H9 (cell line): ENCODE measurements at regions not wholly inside any gene's neighbourhood (a gene's known extent, or its start where the extent isn't known, plus 50 kb on each side); places are given as distances from the start of the nearest gene placed in this dataset.

Experiments used
- DNase-seq: peaks from one replicate; pipeline ENCODE4 v3.0.0-alpha.2; 2017
- H2AFZ ChIP-seq: one replicate; pipeline ENCODE4 v1.6.1; 2013; ENCODE audit warnings: mild to moderate bottlenecking, low read length, control low read depth, moderate library complexity
- H2AK5ac ChIP-seq: 2 replicates; pipeline ENCODE4 v1.6.1; 2013; ENCODE audit warnings: low read length, control low read depth, mixed read lengths; ENCODE audit not compliant: insufficient read length
- H2BK120ac ChIP-seq: one replicate; pipeline ENCODE4 v1.6.1; 2013; ENCODE audit warnings: low read depth, mild to moderate bottlenecking, low read length, control low read depth, inconsistent platforms; ENCODE audit not compliant: poor library complexity, severe bottlenecking
- H2BK12ac ChIP-seq: 2 replicates; pipeline ENCODE4 v1.6.1; 2013; ENCODE audit warnings: low read length, control low read depth, mixed read lengths, low read depth; ENCODE audit not compliant: insufficient read length
- H2BK15ac ChIP-seq: 2 replicates; pipeline ENCODE4 v1.6.1; 2013; ENCODE audit warnings: low read depth, low read length, control low read depth
- H2BK20ac ChIP-seq: one replicate; pipeline ENCODE4 v1.6.1; 2013; ENCODE audit warnings: low read depth, mild to moderate bottlenecking, low read length, control low read depth, inconsistent platforms; ENCODE audit not compliant: poor library complexity, severe bottlenecking
- H2BK5ac ChIP-seq: 2 replicates; pipeline ENCODE4 v1.6.1; 2013; ENCODE audit warnings: low read length, control low read depth, mixed read lengths; ENCODE audit not compliant: insufficient read length
- H3K14ac ChIP-seq: 2 replicates; pipeline ENCODE4 v1.6.1; 2013; ENCODE audit warnings: low read length, control low read depth; ENCODE audit not compliant: insufficient read depth
- H3K18ac ChIP-seq: 2 replicates; pipeline ENCODE4 v1.6.1; 2013; ENCODE audit warnings: low read depth, mild to moderate bottlenecking, mixed read lengths, low read length, control low read depth; ENCODE audit not compliant: insufficient read length
- H3K23ac ChIP-seq: 2 replicates; pipeline ENCODE4 v1.6.1; 2013; ENCODE audit warnings: low read length, control low read depth, mixed read lengths, low read depth; ENCODE audit not compliant: insufficient read length
- H3K23me2 ChIP-seq: 2 replicates; pipeline ENCODE4 v1.6.1; 2013; ENCODE audit warnings: low read depth, mild to moderate bottlenecking, mixed read lengths, low read length, control low read depth; ENCODE audit not compliant: insufficient read length, poor library complexity, severe bottlenecking
- H3K27ac ChIP-seq: 2 replicates; pipeline ENCODE4 v1.5.1; 2013; ENCODE audit warnings: low read length, control low read depth, mixed read lengths, low read depth; ENCODE audit not compliant: insufficient read length
- H3K27me3 ChIP-seq: 2 replicates; pipeline ENCODE4 v1.6.1; 2013; ENCODE audit warnings: low read length, control low read depth, inconsistent platforms; ENCODE audit not compliant: insufficient read depth
- H3K4ac ChIP-seq: 2 replicates; pipeline ENCODE4 v1.6.1; 2013; ENCODE audit warnings: low read depth, mild to moderate bottlenecking, control low read depth, inconsistent platforms, low read length, moderate library complexity
- H3K4me1 ChIP-seq: 2 replicates; pipeline ENCODE4 v1.6.1; 2013; ENCODE audit warnings: low read length, control low read depth, inconsistent platforms; ENCODE audit not compliant: insufficient read depth
- H3K4me2 ChIP-seq: 2 replicates; pipeline ENCODE4 v1.6.1; 2013; ENCODE audit warnings: low read length, control low read depth, mixed read lengths; ENCODE audit not compliant: insufficient read length, insufficient read depth
- H3K56ac ChIP-seq: 2 replicates; pipeline ENCODE4 v1.6.1; 2013; ENCODE audit warnings: low read depth, mild to moderate bottlenecking, mixed read lengths, low read length, control low read depth; ENCODE audit not compliant: insufficient read length
- H3K79me1 ChIP-seq: 2 replicates; pipeline ENCODE4 v1.6.1; 2013; ENCODE audit warnings: low read depth, mild to moderate bottlenecking, moderate library complexity, low read length, control low read depth, inconsistent platforms; ENCODE audit not compliant: insufficient read depth, poor library complexity, severe bottlenecking
- H3K79me2 ChIP-seq: 2 replicates; pipeline ENCODE4 v1.6.1; 2013; ENCODE audit warnings: low read length, control low read depth, inconsistent platforms; ENCODE audit not compliant: insufficient read depth
- H3K9ac ChIP-seq: 2 replicates; pipeline ENCODE4 v1.6.1; 2013; ENCODE audit warnings: low read length, control low read depth, mixed read lengths; ENCODE audit not compliant: insufficient read length; ENCODE audit errors: extremely low read depth
- H3K9me3 ChIP-seq: one replicate; pipeline ENCODE4 v1.6.1; 2013; ENCODE audit warnings: low read depth, low read length, inconsistent platforms; ENCODE audit not compliant: control insufficient read depth
- H3T11ph ChIP-seq: one replicate; pipeline ENCODE4 v1.6.1; 2013; ENCODE audit warnings: mild to moderate bottlenecking, low read length, control low read depth, inconsistent platforms
- H4K20me1 ChIP-seq: one replicate; pipeline ENCODE4 v1.6.1; 2013; ENCODE audit not compliant: control insufficient read depth, insufficient read length, insufficient read depth
- H4K5ac ChIP-seq: 2 replicates; pipeline ENCODE4 v1.6.1; 2013; ENCODE audit warnings: low read depth, mild to moderate bottlenecking, mixed read lengths, low read length, control low read depth; ENCODE audit not compliant: insufficient read length
- H4K8ac ChIP-seq: replicated peaks from 2 replicates; pipeline ENCODE4 v1.6.1; 2013; ENCODE audit warnings: low read length, control low read depth, mixed read lengths, low read depth; ENCODE audit not compliant: insufficient read length
- H4K91ac ChIP-seq: 2 replicates; pipeline ENCODE4 v1.6.1; 2013; ENCODE audit warnings: low read depth, mild to moderate bottlenecking, moderate library complexity, mixed read lengths, low read length, control low read depth; ENCODE audit not compliant: insufficient read length
- H3K27ac Mint-ChIP-seq, 3 experiments: 2 replicates in 2 of 3; 3 replicates in 1 of 3; pipeline ENCODE4 v1.8.0; 2020 to 2021; ENCODE audit warnings: mixed read lengths in 3 of 3, mild to moderate bottlenecking in 1 of 3, moderate library complexity in 1 of 3
- H3K27me3 Mint-ChIP-seq: 2 replicates; pipeline ENCODE4 v1.8.0; 2021; ENCODE audit warnings: low read depth, mild to moderate bottlenecking, moderate library complexity, mixed read lengths
- H3K36me3 Mint-ChIP-seq, 3 experiments: 2 replicates in 2 of 3; 3 replicates in 1 of 3; pipeline ENCODE4 v1.8.0; 2020 to 2021; ENCODE audit warnings: low read depth in 3 of 3, mixed read lengths in 3 of 3; ENCODE audit not compliant: insufficient read depth in 1 of 3
- H3K4me1 Mint-ChIP-seq, 2 experiments: 2 replicates each; pipeline ENCODE4 v1.8.0; 2020; ENCODE audit warnings: mixed read lengths in 2 of 2
- H3K4me3 Mint-ChIP-seq, 2 experiments: 2 replicates in 1 of 2; 3 replicates in 1 of 2; pipeline ENCODE4 v1.8.0; 2020 to 2021; ENCODE audit warnings: mild to moderate bottlenecking in 2 of 2, mixed read lengths in 2 of 2, moderate library complexity in 1 of 2
- H3K9me3 Mint-ChIP-seq, 2 experiments: 2 replicates in 1 of 2; 3 replicates in 1 of 2; pipeline ENCODE4 v1.8.0; 2020; ENCODE audit warnings: mild to moderate bottlenecking in 2 of 2, mixed read lengths in 2 of 2, moderate library complexity in 1 of 2
- WGBS: extraction: QIAGEN DNeasy Blood & Tissue Kit; methylation state at CpG from one replicate; pipeline ENCODE4 v1.1.7; 2013; ENCODE audit warnings: missing lambda C conversion rate, low lambda C conversion rate, mixed read lengths; ENCODE audit not compliant: insufficient read length; ENCODE audit errors: extremely low coverage; 5-methylcytosine and 5-hydroxymethylcytosine counted together
- TF ChIP-seq, protein P1 (sequence below): fragments of 200-600 bp; sonication (generic); conservative IDR thresholded peaks from 3 replicates; pipeline ENCODE4 v1.8.0; 2021; ENCODE audit warnings: antibody characterized with exemption, mild to moderate bottlenecking

DNA sequence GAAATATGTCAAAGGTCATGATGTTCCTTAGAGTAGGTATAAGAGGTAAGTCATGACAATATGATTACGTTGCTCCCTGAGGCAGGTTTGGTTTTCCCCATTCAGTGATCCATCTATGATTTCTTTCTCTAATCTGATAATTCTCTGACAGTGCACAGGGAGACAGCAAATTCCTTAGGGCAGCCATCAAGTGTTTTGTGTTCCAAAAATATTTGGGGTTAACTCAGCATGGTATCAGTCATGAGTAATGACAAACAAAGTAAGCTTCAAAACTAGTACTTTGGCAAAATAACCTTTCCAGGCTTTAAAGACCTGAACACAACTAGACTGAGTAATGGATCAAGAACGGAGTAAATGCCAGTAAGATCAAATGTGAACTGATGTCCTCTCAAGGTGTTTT lies 55.3 kb upstream of the SPATA31E1 start:
- Mint-ChIP-seq H3K27me3 (no peaks in the 10 kb centered on the region), H3K9me3 (no peaks in the 10 kb centered on the region), H3K36me3 (no peaks in the 10 kb centered on the region), H3K4me3 (no peak overlapping the region), H3K4me1 (peaks cover 14 to 15% of the 10 kb centered on the region in 2 experiments), H3K27ac (no peak overlapping the region)
- no peak overlapping the region for H2BK15ac ChIP-seq
- H3K23me2 ChIP-seq: no peaks in the 10 kb centered on the region
- no peak overlapping the region for H2AK5ac ChIP-seq
- no peak for DNase-seq
- H3K9ac ChIP-seq: no peak overlapping the region
- H3K79me1 ChIP-seq: no peaks in the 10 kb centered on the region
- H4K5ac ChIP-seq: no peak overlapping the region
- H3K4ac ChIP-seq: no peak overlapping the region
- no peak overlapping the region for H3K18ac ChIP-seq
- no peak overlapping the region for H2BK5ac ChIP-seq
- no CpG with 5 or more reads among the region's 2 CpGs for WGBS
- no peak overlapping the region for H2BK20ac ChIP-seq
- H3K14ac ChIP-seq: no peak overlapping the region
- H3K23ac ChIP-seq: no peak overlapping the region
- H3K27ac ChIP-seq: no peak overlapping the region
- H4K91ac ChIP-seq: no peak overlapping the region
- H4K8ac ChIP-seq: no peak overlapping the region
- no peaks in the 10 kb centered on the region for H3K9me3 ChIP-seq
- H2BK12ac ChIP-seq: no peak overlapping the region
- no peak overlapping the region for H2BK120ac ChIP-seq
- TF ChIP-seq, protein P1, sequence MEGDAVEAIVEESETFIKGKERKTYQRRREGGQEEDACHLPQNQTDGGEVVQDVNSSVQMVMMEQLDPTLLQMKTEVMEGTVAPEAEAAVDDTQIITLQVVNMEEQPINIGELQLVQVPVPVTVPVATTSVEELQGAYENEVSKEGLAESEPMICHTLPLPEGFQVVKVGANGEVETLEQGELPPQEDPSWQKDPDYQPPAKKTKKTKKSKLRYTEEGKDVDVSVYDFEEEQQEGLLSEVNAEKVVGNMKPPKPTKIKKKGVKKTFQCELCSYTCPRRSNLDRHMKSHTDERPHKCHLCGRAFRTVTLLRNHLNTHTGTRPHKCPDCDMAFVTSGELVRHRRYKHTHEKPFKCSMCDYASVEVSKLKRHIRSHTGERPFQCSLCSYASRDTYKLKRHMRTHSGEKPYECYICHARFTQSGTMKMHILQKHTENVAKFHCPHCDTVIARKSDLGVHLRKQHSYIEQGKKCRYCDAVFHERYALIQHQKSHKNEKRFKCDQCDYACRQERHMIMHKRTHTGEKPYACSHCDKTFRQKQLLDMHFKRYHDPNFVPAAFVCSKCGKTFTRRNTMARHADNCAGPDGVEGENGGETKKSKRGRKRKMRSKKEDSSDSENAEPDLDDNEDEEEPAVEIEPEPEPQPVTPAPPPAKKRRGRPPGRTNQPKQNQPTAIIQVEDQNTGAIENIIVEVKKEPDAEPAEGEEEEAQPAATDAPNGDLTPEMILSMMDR: no peak
- H3K56ac ChIP-seq: no peak overlapping the region
- no peak overlapping the region for H3T11ph ChIP-seq
- H3K27me3 ChIP-seq: no peaks in the 10 kb centered on the region
- no peaks in the 10 kb centered on the region for H3K79me2 ChIP-seq
- H3K4me1 ChIP-seq: peaks cover 3% of the 10 kb centered on the region; the same call in 1 of the 2 replicates
- H2AFZ ChIP-seq: no peak overlapping the region
- H3K4me2 ChIP-seq: no peak overlapping the region
- no peaks in the 10 kb centered on the region for H4K20me1 ChIP-seq
